Fibroblast of mammary gland (primary cell): ENCODE measurements at regions not wholly inside any gene's neighbourhood (a gene's known extent, or its start where the extent isn't known, plus 50 kb on each side); places are given as distances from the start of the nearest gene placed in this dataset.

Experiments used
- DNase-seq: peaks from one replicate; pipeline ENCODE4 v3.0.0-alpha.2; 2010; ENCODE audit warnings: low read depth
- H3K4me3 ChIP-seq: 2 replicates; pipeline ENCODE4 v1.5.1; 2011; ENCODE audit warnings: low read depth, mild to moderate bottlenecking, low read length, moderate library complexity; ENCODE audit not compliant: control insufficient read depth
- CTCF ChIP-seq: conservative IDR thresholded peaks from 2 replicates; pipeline ENCODE4 v1.5.1; 2011; ENCODE audit warnings: low read depth, low read length, inconsistent platforms; ENCODE audit not compliant: control insufficient read depth, insufficient read depth

GRCh38 chr18:8942909-8943545 lies 159.5 kb upstream of the NDUFV2 start:
- DNase-seq, result no peak
- no peak overlapping the region for H3K4me3 ChIP-seq
- no peak for TF ChIP-seq CTCF

GRCh38 chr18:8943900-8944870 lies 158.3 kb upstream of the NDUFV2 start:
- TF ChIP-seq CTCF, result no peak
- H3K4me3 ChIP-seq, result no peak overlapping the region
- DNase-seq, result peak; percentile 92

GRCh38 chr18:8944871-8945245 lies 157.6 kb upstream of the NDUFV2 start:
- H3K4me3 ChIP-seq, result no peak overlapping the region

GRCh38 chr18:8945514-8945913 lies 157.0 kb upstream of the NDUFV2 start:
- no peak for DNase-seq
- no peak overlapping the region for H3K4me3 ChIP-seq
- no peak for TF ChIP-seq CTCF

More at GRCh38 chr18:8944871-8945245, 157.6 kb upstream of the NDUFV2 start:
- DNase-seq, result no peak
- no peak for TF ChIP-seq CTCF

GRCh38 chr18:8946066-8946838 lies 156.2 kb upstream of the NDUFV2 start:
- DNase-seq, result peak; percentile 98
- TF ChIP-seq CTCF, result no peak
- H3K4me3 ChIP-seq, result no peak overlapping the region

- H3K4me3 ChIP-seq, result no peak overlapping the region
- no peak for DNase-seq
- no peak for TF ChIP-seq CTCF
Measured at GRCh38 chr18:8947566-8947965, 154.9 kb upstream of the NDUFV2 start.
